GM12864 (cell line): ENCODE measurements at regions not wholly inside any gene's neighbourhood (a gene's known extent, or its start where the extent isn't known, plus 50 kb on each side); places are given as distances from the start of the nearest gene placed in this dataset.

Experiments
- DNase-seq: peaks from one replicate; pipeline ENCODE4 v3.0.0-alpha.2; 2011; ENCODE audit warnings: low read depth
- H3K4me3 ChIP-seq: 2 replicates; pipeline ENCODE4 v1.5.1; 2011; ENCODE audit warnings: mild to moderate bottlenecking, low read depth, low read length, control low read depth
- CTCF ChIP-seq: IDR thresholded peaks from 2 replicates; pipeline ENCODE4 v1.5.1; 2011; ENCODE audit warnings: low read depth, mild to moderate bottlenecking, moderate library complexity, low read length, control low read depth, inconsistent platforms; ENCODE audit errors: missing control alignments

DNA sequence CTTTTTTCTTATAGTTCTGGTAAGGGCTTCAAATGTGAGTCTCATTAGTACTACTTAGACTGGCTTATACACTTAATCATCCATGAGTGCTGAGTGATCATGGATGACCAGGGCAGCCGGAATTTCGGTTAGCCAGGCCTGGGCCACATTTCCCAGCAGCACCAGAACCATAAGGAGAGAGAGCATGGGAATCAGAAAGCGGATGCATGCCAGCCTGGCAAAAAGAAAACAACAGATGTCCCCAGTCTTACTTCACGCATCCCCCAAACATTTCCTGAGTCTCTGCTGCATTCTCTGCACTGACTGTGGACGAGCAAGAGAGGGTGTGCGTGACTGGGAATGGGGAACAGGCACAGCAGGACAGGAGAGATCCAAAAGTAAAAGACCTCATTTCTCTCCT lies 371.1 kb upstream of the ZNF608 start:
- H3K4me3 ChIP-seq, result no peak overlapping the region
- DNase-seq, result no peak
- TF ChIP-seq CTCF, result no peak

DNA sequence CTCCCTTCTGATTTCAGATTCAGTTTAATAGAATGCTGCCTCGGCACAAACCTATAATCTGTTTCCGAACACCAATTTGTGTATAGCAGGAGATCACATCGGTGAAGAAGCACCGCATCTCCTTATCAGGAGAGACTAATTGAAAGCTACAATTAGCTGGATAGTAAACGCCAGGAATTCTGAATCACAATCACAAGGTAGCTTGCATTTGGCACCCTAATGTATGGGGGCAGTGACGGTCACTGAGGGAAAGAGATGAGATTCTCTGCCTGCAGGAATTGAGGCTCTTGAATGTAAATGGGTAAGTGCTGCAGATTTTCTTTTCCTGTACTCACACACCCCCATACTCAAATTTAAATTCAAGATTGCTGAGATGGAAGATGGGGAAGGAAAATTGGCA lies 373.6 kb upstream of the ZNF608 start:
- DNase-seq, result no peak
- no peak overlapping the region for H3K4me3 ChIP-seq
- no peak for TF ChIP-seq CTCF

GRCh38 chr5:125125031-125125823 lies 378.8 kb upstream of the ZNF608 start:
- no peak for DNase-seq
- no peak overlapping the region for H3K4me3 ChIP-seq
- TF ChIP-seq CTCF, result no peak

- TF ChIP-seq CTCF, result no peak
- DNase-seq, result no peak
- H3K4me3 ChIP-seq, result no peak overlapping the region
Measured at GRCh38 chr5:125126050-125126449, 379.6 kb upstream of the ZNF608 start.

GRCh38 chr5:125129151-125129806 lies 382.8 kb upstream of the ZNF608 start:
- no peak for DNase-seq
- no peak for TF ChIP-seq CTCF
- H3K4me3 ChIP-seq, result no peak overlapping the region

GRCh38 chr5:125130591-125130990 lies 384.2 kb upstream of the ZNF608 start:
- H3K4me3 ChIP-seq, result no peak overlapping the region
- TF ChIP-seq CTCF, result no peak
- no peak for DNase-seq
